GM12875 (cell line): ENCODE measurements at regions not wholly inside any gene's neighbourhood (a gene's known extent, or its start where the extent isn't known, plus 50 kb on each side); places are given as distances from the start of the nearest gene placed in this dataset.

Experiments used
- H3K4me3 ChIP-seq: one replicate; pipeline ENCODE4 v1.5.1; 2011; ENCODE audit warnings: low read depth, low read length, control low read depth
- CTCF ChIP-seq: IDR thresholded peaks from 2 replicates; pipeline ENCODE4 v1.5.1; 2011; ENCODE audit warnings: low read depth, mild to moderate bottlenecking, control low read depth, inconsistent platforms, low read length, moderate library complexity, borderline replicate concordance; ENCODE audit not compliant: insufficient read depth

DNA sequence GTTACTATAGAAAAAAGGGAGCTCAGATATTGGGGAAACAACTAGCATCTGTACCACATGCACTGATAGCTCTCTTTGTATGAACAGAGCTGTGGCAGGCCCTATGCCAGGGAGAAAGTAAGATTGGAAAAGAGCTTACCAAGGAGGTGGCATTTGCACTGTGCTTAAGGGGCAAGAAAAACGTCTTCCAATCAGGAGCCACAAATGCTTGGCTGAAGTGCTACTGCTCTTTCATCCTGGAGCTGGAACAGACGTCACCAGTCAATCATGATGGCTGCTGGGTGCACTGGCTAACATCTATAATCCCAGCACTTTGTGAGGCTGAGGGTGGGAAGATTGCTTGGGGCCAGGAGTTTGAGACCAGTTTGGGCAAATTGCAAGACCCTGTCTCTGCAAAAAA lies 218.5 kb downstream of the SEC14L1 start:
- TF ChIP-seq CTCF = no peak
- H3K4me3 ChIP-seq = no peak overlapping the region

DNA sequence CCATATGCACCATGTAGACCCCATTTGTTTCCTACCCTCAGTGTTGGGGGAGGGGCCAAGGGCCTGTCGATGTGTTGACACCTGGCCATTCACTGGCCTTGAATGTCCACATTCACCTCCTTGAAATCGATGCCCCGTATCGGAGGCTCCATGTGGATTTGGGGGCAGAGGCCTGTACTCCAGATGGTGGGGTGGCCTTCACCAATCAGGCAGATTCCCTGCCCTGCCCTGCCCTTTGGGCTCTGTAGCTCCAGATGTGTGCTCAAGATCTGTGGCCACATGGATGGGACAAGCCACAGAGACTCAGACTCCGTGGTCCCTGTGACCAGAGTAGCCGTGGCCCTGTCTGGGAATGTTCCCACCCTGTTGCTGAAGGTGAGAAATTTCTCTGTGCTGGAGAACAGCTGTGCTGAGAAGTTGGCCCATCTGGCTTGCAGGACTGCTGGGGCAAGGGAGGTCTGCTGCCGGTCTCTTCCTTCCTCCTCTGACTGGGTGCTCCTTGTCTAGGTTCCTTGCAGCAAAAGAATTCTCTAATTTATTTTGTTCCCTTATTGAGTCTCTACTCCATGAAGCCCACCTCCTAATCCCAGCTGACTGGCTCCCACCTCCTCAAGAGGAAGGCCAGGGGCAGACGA lies 221.3 kb downstream of the SEC14L1 start:
- H3K4me3 ChIP-seq = no peak overlapping the region
- no peak for TF ChIP-seq CTCF

DNA sequence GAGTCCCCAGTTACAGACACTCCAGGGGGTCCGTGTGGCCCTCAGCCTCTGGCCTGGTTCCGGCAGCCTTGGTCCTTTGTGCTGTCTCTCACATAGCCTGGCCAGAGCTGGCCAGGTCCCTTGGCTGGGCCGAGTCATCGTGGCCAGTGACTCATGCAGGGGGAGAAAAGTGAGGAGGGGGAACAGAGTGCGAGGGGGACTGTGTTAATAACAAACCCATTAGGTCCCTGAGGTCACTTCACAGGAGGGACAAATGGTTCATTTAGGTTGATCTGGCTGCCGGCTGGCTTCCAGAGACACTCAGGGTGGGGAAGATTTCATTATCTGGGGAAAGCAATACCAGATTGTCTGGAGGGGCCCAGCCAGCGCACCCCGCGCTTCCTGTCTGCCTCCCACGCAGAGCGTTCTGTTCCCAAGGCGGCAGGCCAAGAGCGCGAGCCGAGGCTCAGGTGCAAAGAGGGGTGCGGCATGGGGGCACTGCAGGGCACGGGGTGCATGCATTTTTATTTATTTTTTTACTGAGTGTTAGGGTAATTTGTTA lies 223.1 kb downstream of the SEC14L1 start:
- TF ChIP-seq CTCF = no peak
- H3K4me3 ChIP-seq = no peak overlapping the region

- H3K4me3 ChIP-seq = no peak overlapping the region
- TF ChIP-seq CTCF = no peak
Measured at GRCh38 chr17:77364381-77364911, 223.7 kb downstream of the SEC14L1 start.

DNA sequence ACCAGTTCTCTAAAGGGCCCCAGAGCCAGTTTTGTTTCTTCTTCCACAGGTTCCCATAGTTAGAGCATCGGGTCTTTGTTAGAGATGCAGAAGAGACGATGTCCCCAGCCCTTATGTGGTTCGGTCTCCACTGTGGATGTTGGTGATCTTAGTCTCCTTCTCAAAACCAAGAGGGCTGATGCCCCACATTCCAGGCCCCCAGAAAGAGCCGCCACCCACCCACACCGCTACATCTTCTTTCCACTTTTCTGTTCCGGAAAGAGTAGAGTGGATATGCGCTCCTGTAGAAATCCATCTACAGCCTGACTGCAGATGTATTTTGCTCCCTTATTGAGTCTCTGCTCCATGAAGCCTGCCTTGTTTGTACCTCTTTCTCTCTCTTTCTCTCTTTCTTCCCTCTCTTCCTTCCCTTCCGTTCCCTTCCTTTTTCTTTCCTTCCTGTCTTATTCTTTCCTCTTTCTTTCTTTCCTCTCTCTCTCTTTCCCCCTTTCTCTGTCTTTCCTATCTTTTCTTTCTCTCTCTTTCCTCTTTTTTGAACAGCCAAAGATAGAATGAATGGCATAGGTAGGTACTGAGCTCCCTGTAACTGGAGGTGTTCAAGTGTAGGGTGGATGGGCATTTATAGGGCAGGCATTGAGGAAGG lies 224.3 kb downstream of the SEC14L1 start:
- H3K4me3 ChIP-seq = no peak overlapping the region
- TF ChIP-seq CTCF = no peak

DNA sequence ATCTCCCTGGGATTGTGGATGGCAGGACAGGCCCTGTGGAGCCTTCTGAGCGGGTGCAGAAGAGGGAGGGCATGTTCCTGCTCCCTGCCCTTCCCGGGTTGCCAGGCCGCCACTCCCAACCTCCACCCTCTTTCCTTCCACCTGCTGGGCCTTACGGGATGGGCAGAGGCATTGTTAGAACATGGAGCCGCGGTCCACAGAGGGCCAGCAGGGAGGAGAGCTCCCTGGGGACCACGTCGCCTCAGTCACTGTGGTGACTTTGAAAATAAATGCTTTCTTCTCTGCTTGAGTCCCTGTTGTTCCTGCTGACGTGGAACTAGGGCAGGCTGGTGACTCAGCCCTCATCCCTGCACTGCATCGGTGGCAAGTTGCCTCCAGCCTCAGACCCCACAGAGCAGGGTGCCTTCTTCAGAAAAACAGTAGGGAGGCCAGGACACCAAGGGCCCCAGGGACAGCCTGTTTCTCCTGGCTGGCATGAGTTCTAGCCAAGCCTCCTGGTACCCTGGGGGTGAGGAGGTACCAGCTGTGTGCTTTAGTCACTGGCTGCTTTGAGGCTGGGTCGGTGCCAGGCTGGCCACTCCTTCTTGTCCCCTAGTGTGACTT lies 224.9 kb downstream of the SEC14L1 start:
- H3K4me3 ChIP-seq = no peak overlapping the region
- TF ChIP-seq CTCF = no peak

DNA sequence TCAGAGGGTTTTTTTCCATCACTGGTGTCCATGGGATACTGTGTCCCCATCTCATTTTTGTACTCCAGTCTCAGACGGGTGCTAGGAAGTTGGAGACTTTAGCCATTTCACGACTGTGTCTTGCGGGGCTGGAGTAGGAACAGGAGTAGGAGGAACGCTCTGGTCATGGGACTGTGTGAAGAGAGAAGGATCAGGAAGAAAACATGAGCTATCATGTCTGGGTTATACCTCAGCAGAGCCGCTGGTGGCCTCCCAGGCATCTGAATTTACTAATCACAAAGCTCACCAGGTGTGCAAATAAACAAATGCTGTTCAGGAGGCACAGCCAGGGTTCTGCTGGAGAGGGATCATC lies 225.4 kb downstream of the SEC14L1 start:
- no peak for TF ChIP-seq CTCF

More for the DNA sequence above, 225.4 kb downstream of the SEC14L1 start:
- no peak overlapping the region for H3K4me3 ChIP-seq
